Tibial artery (tissue), 4 donors: ENCODE measurements at regions not wholly inside any gene's neighbourhood (a gene's known extent, or its start where the extent isn't known, plus 50 kb on each side); places are given as distances from the start of the nearest gene placed in this dataset.

ENCODE experiments used
- DNase-seq, 2 donors: peaks; one replicate each; pipeline ENCODE4 v3.0.0-alpha.2; 2019
- H3K27ac ChIP-seq, 2 donors: fragments of 200-600 bp; sonication (generic) in 1 of 2; 1 replicate in 1 of 2; 2 replicates in 1 of 2; pipeline ENCODE4 v1.5.1; 2018 to 2019; ENCODE audit warnings: mild to moderate bottlenecking in 1 of 2
- H3K27me3 ChIP-seq, 2 donors: fragments of 200-600 bp; sonication (generic) in 1 of 2; one replicate each; pipeline versions ENCODE4 v1.5.1 to v1.6.0; 2016 to 2019
- H3K36me3 ChIP-seq, 3 donors: fragments of 200-600 bp; sonication (generic) in 2 of 3; one replicate each; pipeline ENCODE4 v1.5.1; 2016 to 2019; ENCODE audit warnings: mild to moderate bottlenecking in 2 of 3
- H3K4me1 ChIP-seq, 4 donors: fragments of 200-600 bp; sonication (generic) in 2 of 4; 1 replicate in 3 of 4; 2 replicates in 1 of 4; pipeline ENCODE4 v1.5.1; 2016 to 2019
- H3K4me3 ChIP-seq, 2 donors: fragments of 200-600 bp; sonication (generic) in 1 of 2; 1 replicate in 1 of 2; 2 replicates in 1 of 2; pipeline ENCODE4 v1.5.1; 2018 to 2019; ENCODE audit warnings: mild to moderate bottlenecking in 2 of 2
- H3K9me3 ChIP-seq, 3 donors: fragments of 200-600 bp; sonication (generic) in 1 of 3; one replicate each; pipeline ENCODE4 v1.5.1; 2016 to 2019
- CTCF ChIP-seq, 2 experiments: fragments of 200-600 bp in 1 of 2; fragments of 450-650 bp in 1 of 2; IDR thresholded peaks; one replicate each; pipeline ENCODE4 v1.5.1; 2017 to 2019; ENCODE audit warnings: antibody characterized with exemption in 2 of 2, mild to moderate bottlenecking in 1 of 2, moderate library complexity in 1 of 2
- intact Hi-C: fragments of 100-400 bp; cut with DNase I; formaldehyde crosslinking; loops from one replicate; pipeline ENCODE4 v1.15.0; 2023; ENCODE audit warnings: low total_unique reads

- no peak for TF ChIP-seq CTCF (IDR thresholded peaks at IDR 0.05)
- intact Hi-C loops, result no loop called here
- Histone ChIP-seq H3K4me3 (no peak overlapping the region), H3K36me3 (no peaks in the 10 kb centered on the region), H3K9me3 (peaks cover 0 to 4% (median 0%) of the 10 kb centered on the region in 3 donors), H3K4me1 (no peaks in the 10 kb centered on the region), H3K27me3 (no peaks in the 10 kb centered on the region), H3K27ac (no peak overlapping the region)
- no peak for DNase-seq
Observed at GRCh38 chrX:39984191-39984956, 113.4 kb downstream of the BCOR start.

GRCh38 chrX:39985071-39985470 lies 112.7 kb downstream of the BCOR start:
- DNase-seq, result no peak
- Histone ChIP-seq H3K4me1 (no peaks in the 10 kb centered on the region), H3K9me3 (peaks cover 0 to 4% (median 0%) of the 10 kb centered on the region in 3 donors), H3K27me3 (no peaks in the 10 kb centered on the region), H3K27ac (no peak overlapping the region), H3K4me3 (no peak overlapping the region), H3K36me3 (no peaks in the 10 kb centered on the region)
- no peak for TF ChIP-seq CTCF (IDR thresholded peaks at IDR 0.05)
- intact Hi-C loops, result no loop called here

GRCh38 chrX:39985551-39985950 lies 112.2 kb downstream of the BCOR start:
- Histone ChIP-seq H3K36me3 (no peaks in the 10 kb centered on the region), H3K27ac (no peak overlapping the region), H3K4me3 (no peak overlapping the region), H3K4me1 (no peaks in the 10 kb centered on the region), H3K9me3 (peaks cover 0 to 4% (median 0%) of the 10 kb centered on the region in 3 donors), H3K27me3 (no peaks in the 10 kb centered on the region)
- intact Hi-C loops, result no loop called here
- no peak for DNase-seq
- TF ChIP-seq CTCF (IDR thresholded peaks at IDR 0.05), result no peak

GRCh38 chrX:39988496-39988895 lies 109.3 kb downstream of the BCOR start:
- H3K9me3 ChIP-seq, result peaks cover 0 to 9% (median 0%) of the 10 kb centered on the region in 3 donors
- no peak overlapping the region for H3K4me3 ChIP-seq
- H3K4me1 ChIP-seq, result no peaks in the 10 kb centered on the region
- H3K27me3 ChIP-seq, result no peaks in the 10 kb centered on the region
- TF ChIP-seq CTCF (IDR thresholded peaks at IDR 0.05), result no peak
- intact Hi-C loops, result no loop called here
- no peaks in the 10 kb centered on the region for H3K36me3 ChIP-seq
- no peak overlapping the region for H3K27ac ChIP-seq
- no peak for DNase-seq

GRCh38 chrX:39990388-39990787 lies 107.4 kb downstream of the BCOR start:
- Histone ChIP-seq H3K4me3 (no peak overlapping the region), H3K27me3 (no peaks in the 10 kb centered on the region), H3K27ac (no peak overlapping the region), H3K9me3 (peaks cover 0 to 9% (median 0%) of the 10 kb centered on the region in 3 donors), H3K36me3 (no peaks in the 10 kb centered on the region), H3K4me1 (no peaks in the 10 kb centered on the region)
- intact Hi-C loops, result no loop called here
- no peak for DNase-seq
- no peak for TF ChIP-seq CTCF (IDR thresholded peaks at IDR 0.05)
